GM10248 (cell line): ENCODE measurements at regions not wholly inside any gene's neighbourhood (a gene's known extent, or its start where the extent isn't known, plus 50 kb on each side); places are given as distances from the start of the nearest gene placed in this dataset.

Source experiments
- CTCF ChIA-PET: fragments of 300-600 bp; sonication (Branson Sonifier 250); formaldehyde crosslinking; extraction: SDS; loops from one replicate; lab custom pipeline; 2021; ENCODE audit warnings: antibody characterized with exemption; lab: Yijun Ruan, JAX
- POLR2A ChIA-PET: fragments of 350-650 bp; sonication (Branson Sonifier 250); formaldehyde crosslinking; extraction: SDS; loops from one replicate; lab custom pipeline; 2020; ENCODE audit warnings: antibody characterized with exemption; lab: Yijun Ruan, JAX
- DNase-seq: peaks from one replicate; pipeline ENCODE4 v3.0.0; 2012; ENCODE audit errors: extremely low spot score
- TF ChIP-seq, protein P1 (sequence below): IDR thresholded peaks from 2 replicates; pipeline ENCODE4 v1.5.1; 2012; ENCODE audit warnings: mild to moderate bottlenecking, low read depth; ENCODE audit errors: extremely low read depth, missing control alignments, control extremely low read depth

DNA sequence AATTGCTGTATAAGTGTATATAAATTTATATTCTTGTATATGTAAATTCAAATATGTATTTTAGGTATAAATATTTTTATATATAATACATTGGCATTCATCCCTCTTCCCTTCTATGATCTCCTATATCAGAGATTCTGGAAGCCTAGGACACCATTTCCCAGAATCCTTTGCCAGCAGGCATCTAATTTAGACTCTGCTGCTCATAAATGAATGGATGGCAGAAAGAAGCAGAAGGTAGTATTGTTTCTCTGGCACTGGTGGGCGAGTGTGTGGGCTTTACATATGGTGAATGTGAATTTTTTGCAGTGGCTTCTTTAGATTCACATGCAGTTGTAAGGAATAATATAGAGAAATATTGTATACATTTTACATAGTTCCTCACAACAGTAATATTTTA, 215.2 kb upstream of the THSD7B start:
- ChIA-PET POLR2A (no interaction called here), CTCF (no interaction called here)
- TF ChIP-seq, protein P1, sequence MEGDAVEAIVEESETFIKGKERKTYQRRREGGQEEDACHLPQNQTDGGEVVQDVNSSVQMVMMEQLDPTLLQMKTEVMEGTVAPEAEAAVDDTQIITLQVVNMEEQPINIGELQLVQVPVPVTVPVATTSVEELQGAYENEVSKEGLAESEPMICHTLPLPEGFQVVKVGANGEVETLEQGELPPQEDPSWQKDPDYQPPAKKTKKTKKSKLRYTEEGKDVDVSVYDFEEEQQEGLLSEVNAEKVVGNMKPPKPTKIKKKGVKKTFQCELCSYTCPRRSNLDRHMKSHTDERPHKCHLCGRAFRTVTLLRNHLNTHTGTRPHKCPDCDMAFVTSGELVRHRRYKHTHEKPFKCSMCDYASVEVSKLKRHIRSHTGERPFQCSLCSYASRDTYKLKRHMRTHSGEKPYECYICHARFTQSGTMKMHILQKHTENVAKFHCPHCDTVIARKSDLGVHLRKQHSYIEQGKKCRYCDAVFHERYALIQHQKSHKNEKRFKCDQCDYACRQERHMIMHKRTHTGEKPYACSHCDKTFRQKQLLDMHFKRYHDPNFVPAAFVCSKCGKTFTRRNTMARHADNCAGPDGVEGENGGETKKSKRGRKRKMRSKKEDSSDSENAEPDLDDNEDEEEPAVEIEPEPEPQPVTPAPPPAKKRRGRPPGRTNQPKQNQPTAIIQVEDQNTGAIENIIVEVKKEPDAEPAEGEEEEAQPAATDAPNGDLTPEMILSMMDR, result no peak
- DNase-seq, result no peak

DNA sequence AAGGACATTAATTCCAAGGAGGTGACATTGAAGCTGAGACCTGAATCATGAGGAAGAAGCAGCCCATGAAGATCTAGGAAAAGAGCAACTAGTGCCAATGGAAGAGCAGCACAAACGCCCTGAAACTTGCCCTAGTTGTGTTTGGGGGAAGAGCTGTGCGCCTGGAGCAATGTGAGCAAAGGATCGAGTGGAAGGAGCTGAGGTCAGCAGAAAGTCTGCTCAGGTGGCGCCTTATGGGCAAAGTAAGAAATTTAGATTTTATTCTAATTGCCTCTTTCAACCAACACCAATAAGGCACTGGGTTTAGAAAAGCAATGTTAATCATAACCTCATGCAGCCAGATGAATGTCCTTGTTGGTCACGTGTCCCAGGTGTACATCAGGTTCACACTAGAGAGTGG, 226.0 kb upstream of the THSD7B start:
- TF ChIP-seq, protein P1, result no peak
- POLR2A ChIA-PET, result no interaction called here
- no peak for DNase-seq
- CTCF ChIA-PET, result no interaction called here

- DNase-seq, result no peak
- TF ChIP-seq, protein P1, result no peak
- ChIA-PET POLR2A (no interaction called here), CTCF (interaction anchor here (1.2 kb wide), 1 partner anchor 14 kb away, joined by 3 read pairs; no protein-coding TSS in a partner anchor)
Measured at GRCh38 chr2:136538489-136538888, 226.9 kb upstream of the THSD7B start.

- ChIA-PET CTCF (no interaction called here), POLR2A (no interaction called here)
- no peak for DNase-seq
- TF ChIP-seq, protein P1, result no peak
Measured at GRCh38 chr2:136534811-136535210, 230.5 kb upstream of the THSD7B start.

GRCh38 chr2:136532171-136532570, 233.2 kb upstream of the THSD7B start:
- CTCF ChIA-PET, result interaction anchor here (1.2 to 1.6 kb wide), 2 partner anchors 15 to 37 kb away, joined by 4 read pairs; no protein-coding TSS in a partner anchor
- no peak for DNase-seq
- POLR2A ChIA-PET, result no interaction called here
- TF ChIP-seq, protein P1, result no peak

DNA sequence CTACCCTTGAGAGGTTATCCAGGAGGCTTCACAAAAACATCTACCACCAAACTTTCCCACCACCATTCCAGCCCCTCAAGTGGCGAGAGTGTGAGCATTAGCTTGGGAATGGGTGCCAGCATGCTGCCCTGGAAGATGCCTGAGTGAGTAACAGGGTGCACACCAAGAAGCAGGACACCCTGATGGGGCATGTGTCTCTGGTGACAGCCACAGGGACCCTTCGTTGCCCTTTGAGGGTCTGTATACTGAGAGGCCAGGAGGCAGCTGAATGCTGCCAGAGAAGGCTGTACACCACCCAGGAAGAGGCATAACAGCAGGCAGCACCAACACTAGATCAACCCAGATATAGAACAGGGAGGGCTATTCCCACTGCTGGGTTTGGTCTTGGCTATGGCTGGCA, 233.6 kb upstream of the THSD7B start:
- TF ChIP-seq, protein P1, result no peak
- POLR2A ChIA-PET, result no interaction called here
- no peak for DNase-seq
- CTCF ChIA-PET, result interaction anchor here (1.2 kb wide), 1 partner anchor 37 kb away, joined by 4 read pairs; no protein-coding TSS in a partner anchor

DNA sequence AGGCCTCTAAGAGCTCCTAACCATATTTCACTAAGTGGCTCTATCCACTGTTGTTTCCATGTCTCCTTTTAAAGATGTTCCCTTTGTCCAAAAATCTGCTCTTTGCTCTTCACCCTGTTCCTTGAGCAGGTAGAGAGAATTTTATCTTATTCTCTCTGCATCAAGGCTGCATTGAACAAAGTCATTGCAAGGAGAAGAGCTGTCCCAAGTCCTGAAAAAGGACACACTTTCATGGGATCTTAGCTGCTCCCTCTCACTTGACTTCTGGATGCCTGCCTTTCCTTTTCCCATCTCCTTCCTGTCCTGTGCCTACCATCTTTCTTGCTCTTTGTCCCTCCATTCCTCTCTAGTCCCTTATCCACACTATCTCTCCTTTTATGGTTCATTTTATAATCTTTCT, 235.2 kb upstream of the THSD7B start:
- ChIA-PET CTCF (interaction anchor here (1.3 kb wide), 1 partner anchor 28 kb away, joined by 3 read pairs; no protein-coding TSS in a partner anchor), POLR2A (no interaction called here)
- DNase-seq, result no peak
- TF ChIP-seq, protein P1, result no peak
